Stomach (tissue), 4 donors: ENCODE measurements at regions not wholly inside any gene's neighbourhood (a gene's known extent, or its start where the extent isn't known, plus 50 kb on each side); places are given as distances from the start of the nearest gene placed in this dataset.

ENCODE experiments used
- POLR2A ChIP-seq, 4 donors: fragments of 450-650 bp; IDR thresholded peaks; one replicate each; pipeline ENCODE4 v1.6.1; 2016; ENCODE audit warnings: antibody characterized with exemption in 4 of 4, control low read depth in 2 of 4, mild to moderate bottlenecking in 1 of 4, moderate library complexity in 1 of 4
- POLR2AphosphoS5 ChIP-seq, 3 donors: sonication (generic); formaldehyde crosslinking; IDR thresholded peaks; one replicate each; pipeline ENCODE4 v1.6.1; 2016; ENCODE audit warnings: antibody characterized with exemption in 3 of 3
- TF ChIP-seq, protein P1 (sequence below), 7 experiments: fragments of 450-650 bp in 4 of 7; fragments of 200-600 bp in 3 of 7; sonication (generic) in 3 of 7; IDR thresholded peaks; one replicate each; pipeline ENCODE4 v1.5.1; 2016 to 2019; ENCODE audit warnings: antibody characterized with exemption in 7 of 7, control low read depth in 2 of 7, mild to moderate bottlenecking in 1 of 7

DNA sequence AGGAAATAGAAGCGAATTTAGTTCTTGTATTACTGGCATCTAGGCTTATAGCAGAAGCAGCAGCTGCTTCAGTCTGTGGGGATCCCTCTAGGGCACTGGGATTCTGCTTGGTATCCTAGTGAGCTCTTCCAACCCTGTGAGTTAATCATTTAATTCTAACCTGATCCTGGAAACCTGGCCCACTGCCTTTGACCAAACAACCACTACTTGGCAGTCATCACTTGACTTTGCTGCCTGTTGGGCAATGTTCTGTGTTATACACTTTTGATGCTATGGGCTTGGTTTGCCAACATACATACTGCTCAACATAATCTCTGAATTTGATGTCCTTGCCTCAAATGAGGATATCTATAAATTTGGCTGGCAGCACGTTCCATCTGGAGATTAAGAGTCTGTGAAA is 813.4 kb downstream of the ANKRD7 start:
- TF ChIP-seq, protein P1, sequence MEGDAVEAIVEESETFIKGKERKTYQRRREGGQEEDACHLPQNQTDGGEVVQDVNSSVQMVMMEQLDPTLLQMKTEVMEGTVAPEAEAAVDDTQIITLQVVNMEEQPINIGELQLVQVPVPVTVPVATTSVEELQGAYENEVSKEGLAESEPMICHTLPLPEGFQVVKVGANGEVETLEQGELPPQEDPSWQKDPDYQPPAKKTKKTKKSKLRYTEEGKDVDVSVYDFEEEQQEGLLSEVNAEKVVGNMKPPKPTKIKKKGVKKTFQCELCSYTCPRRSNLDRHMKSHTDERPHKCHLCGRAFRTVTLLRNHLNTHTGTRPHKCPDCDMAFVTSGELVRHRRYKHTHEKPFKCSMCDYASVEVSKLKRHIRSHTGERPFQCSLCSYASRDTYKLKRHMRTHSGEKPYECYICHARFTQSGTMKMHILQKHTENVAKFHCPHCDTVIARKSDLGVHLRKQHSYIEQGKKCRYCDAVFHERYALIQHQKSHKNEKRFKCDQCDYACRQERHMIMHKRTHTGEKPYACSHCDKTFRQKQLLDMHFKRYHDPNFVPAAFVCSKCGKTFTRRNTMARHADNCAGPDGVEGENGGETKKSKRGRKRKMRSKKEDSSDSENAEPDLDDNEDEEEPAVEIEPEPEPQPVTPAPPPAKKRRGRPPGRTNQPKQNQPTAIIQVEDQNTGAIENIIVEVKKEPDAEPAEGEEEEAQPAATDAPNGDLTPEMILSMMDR (IDR thresholded peaks at IDR 0.05), result no peak
- TF ChIP-seq POLR2A (IDR thresholded peaks at IDR 0.05) (no peak), POLR2AphosphoS5 (IDR thresholded peaks at IDR 0.05) (no peak)
